Ammon's horn (tissue), 1 donor: ENCODE measurements at regions not wholly inside any gene's neighbourhood (a gene's known extent, or its start where the extent isn't known, plus 50 kb on each side); places are given as distances from the start of the nearest gene placed in this dataset.
"Not testable (repeated sequence)": the region's sequence is repeated elsewhere in the genome, so short reads cannot be mapped to it uniquely, and the experiment has no call there.

Source experiments
- DNase-seq: peaks from one replicate; pipeline ENCODE4 v3.0.0-alpha.2; 2016; ENCODE audit warnings: low spot score

GRCh38 chr1:73218995-73219546, 936.7 kb upstream of the NEGR1 start:
- DNase-seq = no peak

- no peak for DNase-seq
Observed at GRCh38 chr1:73205294-73205973, 923.1 kb upstream of the NEGR1 start.

GRCh38 chr1:73197972-73198371, 915.6 kb upstream of the NEGR1 start:
- no peak for DNase-seq

GRCh38 chr1:73194965-73195364, 912.6 kb upstream of the NEGR1 start:
- no peak for DNase-seq

- DNase-seq = not testable (repeated sequence)
Observed at GRCh38 chr1:73183581-73183980, 901.2 kb upstream of the NEGR1 start.

GRCh38 chr1:73181190-73181540, 898.8 kb upstream of the NEGR1 start:
- DNase-seq = no peak

GRCh38 chr1:73180397-73181189, 898.3 kb upstream of the NEGR1 start:
- DNase-seq = no peak

GRCh38 chr1:73176902-73177301, 894.6 kb upstream of the NEGR1 start:
- no peak for DNase-seq

- DNase-seq = no peak
Observed at GRCh38 chr1:73167009-73167657, 884.8 kb upstream of the NEGR1 start.

GRCh38 chr1:73162564-73162963, 880.2 kb upstream of the NEGR1 start:
- DNase-seq = no peak

GRCh38 chr1:73161418-73161817, 879.1 kb upstream of the NEGR1 start:
- DNase-seq = no peak

- DNase-seq = no peak
Observed at GRCh38 chr1:73160759-73161158, 878.4 kb upstream of the NEGR1 start.

GRCh38 chr1:73144311-73144710, 862.0 kb upstream of the NEGR1 start:
- no peak for DNase-seq

GRCh38 chr1:73136975-73137374, 854.6 kb upstream of the NEGR1 start:
- no peak for DNase-seq

GRCh38 chr1:73106931-73107330, 824.6 kb upstream of the NEGR1 start:
- DNase-seq = no peak

- no peak for DNase-seq
Observed at GRCh38 chr1:73105755-73106154, 823.4 kb upstream of the NEGR1 start.

- no peak for DNase-seq
Observed at GRCh38 chr1:73104749-73105148, 822.4 kb upstream of the NEGR1 start.

GRCh38 chr1:73100216-73100615, 817.9 kb upstream of the NEGR1 start:
- no peak for DNase-seq

GRCh38 chr1:73097917-73098316, 815.6 kb upstream of the NEGR1 start:
- DNase-seq = no peak

GRCh38 chr1:73096841-73097240, 814.5 kb upstream of the NEGR1 start:
- DNase-seq = no peak

- no peak for DNase-seq
Observed at GRCh38 chr1:73092383-73092782, 810.0 kb upstream of the NEGR1 start.

GRCh38 chr1:73066866-73067265, 784.5 kb upstream of the NEGR1 start:
- no peak for DNase-seq
